ENCODE measurements at regions not wholly inside any gene's neighbourhood (a gene's known extent, or its start where the extent isn't known, plus 50 kb on each side); places are given as distances from the start of the nearest gene placed in this dataset.

GRCh38 chr4:145345401-145345800 is 136.3 kb upstream of the SMAD1 start:
- DNase-seq, result no peak

DNA sequence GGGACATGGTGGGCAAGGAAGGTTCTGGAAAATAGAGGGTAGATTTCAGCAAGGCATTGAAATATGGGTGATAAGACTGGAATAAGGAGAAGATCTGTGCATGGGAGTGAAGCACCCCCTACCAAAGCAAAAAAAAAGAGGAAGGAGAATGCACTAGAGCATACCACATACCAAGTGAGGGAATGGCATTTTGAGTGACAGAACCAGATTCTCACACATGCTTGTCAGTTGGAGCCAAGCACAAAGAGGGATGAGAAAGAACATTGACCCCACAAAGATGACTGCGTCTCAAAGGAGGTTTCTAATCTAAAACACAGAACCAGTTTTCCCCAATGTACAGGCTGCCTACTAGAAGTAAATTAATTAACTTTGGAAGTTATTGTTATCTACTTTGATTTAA is 140.3 kb upstream of the SMAD1 start:
- DNase-seq, result no peak

- no peak for DNase-seq
Measured at GRCh38 chr4:145340071-145340675, 141.5 kb upstream of the SMAD1 start.

DNA sequence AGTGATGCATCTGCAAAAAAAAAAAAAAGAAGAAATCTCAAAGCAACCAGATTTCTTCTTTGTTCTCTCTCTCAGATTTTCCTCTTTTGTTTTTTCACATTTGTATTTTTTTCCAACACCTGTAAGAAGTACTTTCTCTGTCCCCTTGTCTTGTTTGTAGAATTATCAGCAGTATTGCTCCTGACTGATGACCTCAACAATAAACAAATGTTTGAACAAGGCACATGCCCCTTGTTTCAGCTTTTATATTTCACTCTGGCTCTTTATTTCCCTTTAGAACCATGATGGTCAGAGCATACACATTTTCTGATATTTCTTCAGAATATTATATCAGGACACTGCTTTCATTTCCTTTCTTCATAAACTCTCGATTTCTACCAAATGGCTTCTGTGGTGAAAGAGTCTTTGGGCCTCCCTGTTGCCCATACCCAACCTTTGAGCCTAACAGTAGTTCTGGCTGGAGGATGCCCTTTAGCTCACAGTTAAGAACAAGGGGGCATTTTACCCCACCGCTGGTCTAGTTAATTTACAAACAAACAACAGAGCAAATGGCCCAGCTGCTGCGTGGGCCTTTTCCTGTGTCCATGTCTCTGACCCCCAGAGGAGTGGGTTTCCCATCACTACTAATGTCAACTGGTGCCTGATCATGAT is 142.5 kb upstream of the SMAD1 start:
- no peak for DNase-seq

DNA sequence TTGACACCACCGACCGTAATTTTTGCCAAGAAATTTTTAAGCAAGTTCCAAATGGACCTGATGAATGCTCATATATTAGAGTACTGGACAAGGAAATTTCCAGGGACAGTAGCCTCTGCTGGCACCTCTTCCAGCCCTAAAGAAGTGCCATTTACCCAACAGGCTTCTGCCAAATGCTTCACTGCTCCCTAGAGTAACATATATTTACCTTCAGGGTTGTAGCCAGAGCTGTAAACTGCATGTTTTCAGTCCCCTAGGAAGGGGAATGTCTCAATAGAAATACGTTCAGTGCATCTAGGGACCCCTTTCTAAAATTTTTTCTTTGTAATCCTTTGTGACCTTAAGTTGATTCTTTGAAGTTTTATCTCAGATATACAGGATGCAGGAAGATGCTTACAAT is 143.1 kb upstream of the SMAD1 start:
- no peak for DNase-seq

DNA sequence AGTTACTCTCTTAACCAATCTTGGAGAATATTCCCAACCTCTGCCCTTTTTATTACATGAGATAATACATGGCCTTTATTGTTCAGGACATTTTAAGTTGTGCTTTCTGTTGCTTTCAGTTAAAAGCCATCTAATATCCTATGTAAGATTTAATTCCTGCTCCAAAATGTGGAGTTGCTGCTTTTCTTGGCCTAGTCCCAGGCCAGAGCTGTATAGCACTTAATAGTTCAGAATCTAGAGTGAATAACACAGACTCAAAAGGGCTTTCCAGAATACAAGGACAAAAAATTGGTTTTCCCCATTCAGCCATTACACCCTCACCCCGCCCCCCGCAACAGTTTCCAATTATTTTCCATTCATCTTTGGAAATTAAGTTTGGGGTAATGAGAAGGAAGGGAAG is 144.3 kb upstream of the SMAD1 start:
- no peak for DNase-seq

DNA sequence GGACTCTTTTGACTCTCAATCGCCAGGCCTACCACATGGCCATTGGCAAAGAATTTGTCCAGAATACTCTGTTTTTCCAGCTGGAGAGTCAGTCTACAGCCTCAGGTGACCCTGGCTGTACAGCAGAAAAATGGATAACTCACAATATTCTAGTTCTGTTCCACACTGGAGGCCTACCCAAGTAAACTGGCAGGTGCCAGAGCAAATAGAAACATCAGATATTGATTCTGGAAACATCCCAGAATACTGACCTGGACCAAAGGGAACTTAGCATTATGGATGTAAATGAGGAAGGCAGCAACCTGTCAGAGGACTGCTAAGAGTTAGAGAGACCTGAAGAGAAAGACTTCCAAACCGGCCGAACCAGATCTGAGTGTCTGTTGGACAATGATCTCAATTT is 147.9 kb upstream of the SMAD1 start:
- DNase-seq, result no peak

- no peak for DNase-seq
Measured at GRCh38 chr4:145326491-145326890, 146.1 kb upstream of the OTUD4 start.

- no peak for DNase-seq
Measured at GRCh38 chr4:145324161-145324560, 143.8 kb upstream of the OTUD4 start.

GRCh38 chr4:145320294-145320693 is 139.9 kb upstream of the OTUD4 start:
- DNase-seq, result no peak

GRCh38 chr4:145319751-145320150 is 139.4 kb upstream of the OTUD4 start:
- no peak for DNase-seq

DNA sequence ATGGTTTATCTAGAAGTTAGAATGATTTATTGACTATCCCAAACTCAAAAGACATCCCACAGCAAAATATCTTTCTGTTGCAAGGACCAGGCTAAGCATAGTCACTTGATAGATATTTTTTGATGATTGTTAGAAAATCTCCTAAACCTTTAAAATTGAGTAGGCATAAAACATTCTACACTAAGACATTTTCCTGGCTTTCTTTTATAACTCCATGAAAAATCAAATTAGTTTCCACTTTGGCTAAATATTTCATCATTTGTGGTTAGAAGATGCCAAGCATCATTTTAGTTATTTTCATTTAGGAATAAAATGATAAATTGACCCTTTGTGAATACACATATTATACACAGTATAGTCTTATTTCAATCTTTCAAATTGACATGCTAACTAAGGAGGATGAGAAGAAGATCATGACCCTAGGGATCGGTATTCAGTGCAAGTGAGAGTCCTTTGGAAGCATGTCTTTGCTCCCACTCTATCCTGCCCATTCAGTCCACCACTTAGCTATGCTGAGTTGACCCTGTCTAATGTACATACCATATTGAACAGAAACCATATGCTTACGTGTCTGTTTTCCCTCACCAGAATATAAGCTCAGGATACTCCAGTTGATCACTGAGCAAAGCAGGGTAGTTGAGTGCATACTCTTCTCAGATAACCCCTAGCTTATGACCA is 136.6 kb upstream of the OTUD4 start:
- DNase-seq, result no peak

DNA sequence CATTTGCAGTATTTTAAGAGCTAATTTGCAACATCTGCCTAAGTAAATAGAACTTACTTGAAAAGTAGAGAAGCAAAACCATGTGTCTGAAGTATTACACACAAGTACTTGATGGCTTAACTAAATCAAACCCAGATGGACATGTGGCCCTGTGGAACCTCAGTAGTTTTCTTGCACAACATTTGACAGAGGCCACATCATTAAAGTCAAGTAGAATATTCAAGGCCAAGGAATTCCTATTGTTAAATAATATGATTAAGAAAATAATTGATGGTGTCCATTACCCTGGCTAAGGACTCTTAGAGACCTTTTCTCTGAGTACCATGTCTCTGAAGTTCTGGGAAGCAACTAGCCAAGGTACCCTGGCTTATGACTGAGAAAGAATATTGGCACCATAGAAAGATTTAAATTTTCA is 135.4 kb upstream of the OTUD4 start:
- DNase-seq, result no peak

- no peak for DNase-seq
Measured at GRCh38 chr4:145308598-145308997, 128.2 kb upstream of the OTUD4 start.

- DNase-seq, result no peak
Measured at GRCh38 chr4:145307763-145308430, 127.5 kb upstream of the OTUD4 start.

DNA sequence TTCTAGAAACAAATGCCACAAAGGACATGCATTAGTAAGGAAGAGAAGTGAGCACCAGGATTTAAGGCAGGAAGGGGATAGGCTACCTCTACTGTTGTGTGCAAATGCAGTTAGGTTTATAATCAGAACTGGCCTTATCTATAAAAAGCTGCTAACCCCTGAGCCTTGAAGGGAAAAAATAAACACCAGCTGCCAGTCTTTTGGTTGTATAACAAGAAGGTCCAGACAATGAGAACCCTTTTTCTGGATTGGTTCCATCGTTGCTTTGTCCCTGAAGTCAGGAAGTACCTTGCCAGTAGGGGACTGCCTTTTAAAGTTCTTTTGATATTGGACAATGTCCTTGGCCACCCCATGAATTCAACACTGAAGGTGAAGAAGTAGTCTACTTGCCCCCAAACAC is 126.7 kb upstream of the OTUD4 start:
- no peak for DNase-seq

GRCh38 chr4:145302725-145303124 is 122.3 kb upstream of the OTUD4 start:
- no peak for DNase-seq

DNA sequence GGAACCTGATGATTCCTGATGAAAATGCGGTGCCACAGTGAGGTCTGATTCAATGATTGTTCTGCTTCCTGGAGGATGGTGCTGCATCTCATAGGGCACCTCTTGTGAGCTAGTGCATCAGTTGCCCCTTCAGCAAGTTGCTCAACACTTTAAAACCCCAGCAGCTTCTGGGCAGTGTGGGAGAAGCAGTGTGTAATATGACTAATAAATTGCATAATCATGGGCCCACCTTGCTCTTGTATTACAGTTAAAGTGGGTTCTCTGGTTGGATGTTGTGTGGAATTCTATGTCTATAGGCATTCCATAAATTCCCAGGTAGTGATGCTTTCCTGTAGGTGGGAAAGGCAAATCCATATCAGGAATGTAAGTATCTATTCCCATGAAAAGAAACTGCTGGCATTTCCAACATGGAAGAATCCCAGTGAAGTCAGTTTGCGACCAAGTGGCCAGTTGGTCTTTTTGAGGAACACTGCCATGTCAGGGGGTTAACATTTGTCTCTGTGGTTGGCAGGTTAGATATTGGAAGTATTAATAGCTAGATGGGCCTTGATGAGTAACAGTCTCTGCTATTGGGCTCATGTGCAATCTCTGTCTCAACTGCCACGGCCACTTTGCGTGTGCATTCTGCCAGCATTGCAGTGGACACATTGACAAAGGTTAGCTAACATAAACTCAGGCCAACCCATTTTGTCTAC is 121.1 kb upstream of the OTUD4 start:
- DNase-seq, result no peak

GRCh38 chr4:145299380-145300076 is 119.1 kb upstream of the OTUD4 start:
- DNase-seq, result no peak

DNA sequence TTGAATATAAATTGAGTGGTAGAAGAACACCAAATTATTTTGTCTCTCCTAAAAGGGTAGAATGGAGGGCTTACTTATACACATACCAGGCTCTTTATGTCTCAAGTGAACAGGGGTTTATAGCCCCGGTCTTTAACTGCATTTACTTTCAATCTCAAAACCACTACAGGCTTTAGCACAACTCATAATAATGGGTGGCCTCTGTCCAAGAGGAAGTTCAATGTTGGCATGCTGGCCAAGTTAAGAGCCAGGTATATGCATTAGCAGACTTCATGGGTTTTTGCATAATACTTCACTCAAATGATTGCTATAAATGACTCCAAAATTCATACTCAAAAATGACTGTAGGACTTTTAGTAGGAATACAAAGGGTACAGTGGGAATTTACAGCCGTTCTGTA is 118.5 kb upstream of the OTUD4 start:
- no peak for DNase-seq

DNA sequence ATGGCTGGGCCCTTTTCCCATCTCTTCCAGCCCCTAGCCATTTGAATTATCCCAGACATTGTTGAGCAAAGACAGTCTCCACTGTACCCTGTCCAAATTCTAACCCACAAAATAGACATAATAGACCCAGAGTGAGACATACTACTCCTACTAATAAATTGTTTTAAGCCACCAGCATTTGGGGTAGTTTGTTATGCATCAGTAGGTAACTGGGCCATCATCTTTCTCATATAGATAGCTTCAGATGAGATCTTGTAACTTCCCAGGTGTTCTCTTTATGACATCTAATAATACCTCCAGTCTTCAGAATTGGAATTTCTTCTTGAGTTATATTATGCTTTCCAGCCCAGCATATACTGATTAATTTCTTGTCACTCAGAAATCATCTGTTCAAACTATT is 117.2 kb upstream of the OTUD4 start:
- no peak for DNase-seq

DNA sequence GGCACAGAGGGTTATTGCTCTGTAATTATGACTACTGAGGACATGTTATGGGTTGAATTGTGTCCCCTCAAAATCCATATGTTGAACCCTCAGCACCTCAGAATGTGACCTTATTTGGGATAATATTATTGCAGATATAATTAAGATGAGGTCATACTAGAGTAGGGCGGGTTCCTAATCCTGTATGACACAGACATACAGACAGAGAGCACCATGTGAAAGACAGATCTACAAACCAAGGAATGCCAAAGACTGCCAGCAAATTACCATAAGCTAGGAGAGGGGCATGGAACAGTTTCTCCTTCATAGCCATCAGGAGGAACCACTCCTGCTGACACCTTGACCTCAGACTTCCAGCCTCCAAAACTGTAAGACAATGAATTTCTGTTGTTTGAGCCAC is 115.2 kb upstream of the OTUD4 start:
- no peak for DNase-seq

DNA sequence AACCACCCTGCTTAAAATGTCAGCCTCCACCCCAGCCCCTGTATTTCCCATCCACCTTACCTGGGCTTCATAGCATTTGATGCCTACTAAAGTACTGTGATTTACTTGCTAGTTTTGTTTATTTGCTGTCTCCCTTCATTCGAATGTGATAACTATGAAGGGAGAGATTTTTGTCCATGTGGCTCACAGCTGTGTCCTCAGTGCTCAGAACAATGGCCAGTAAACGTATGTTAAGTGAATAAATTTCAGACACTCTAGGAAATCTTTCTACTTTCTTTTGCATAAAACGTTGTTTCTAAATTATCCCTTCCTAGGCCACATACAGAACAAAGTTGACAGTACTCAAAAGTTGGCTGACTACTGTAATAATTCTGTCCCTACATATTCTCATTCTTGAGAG is 114.7 kb upstream of the OTUD4 start:
- DNase-seq, result no peak
